ENCODE measurements at regions not wholly inside any gene's neighbourhood (a gene's known extent, or its start where the extent isn't known, plus 50 kb on each side); places are given as distances from the start of the nearest gene placed in this dataset.

DNA sequence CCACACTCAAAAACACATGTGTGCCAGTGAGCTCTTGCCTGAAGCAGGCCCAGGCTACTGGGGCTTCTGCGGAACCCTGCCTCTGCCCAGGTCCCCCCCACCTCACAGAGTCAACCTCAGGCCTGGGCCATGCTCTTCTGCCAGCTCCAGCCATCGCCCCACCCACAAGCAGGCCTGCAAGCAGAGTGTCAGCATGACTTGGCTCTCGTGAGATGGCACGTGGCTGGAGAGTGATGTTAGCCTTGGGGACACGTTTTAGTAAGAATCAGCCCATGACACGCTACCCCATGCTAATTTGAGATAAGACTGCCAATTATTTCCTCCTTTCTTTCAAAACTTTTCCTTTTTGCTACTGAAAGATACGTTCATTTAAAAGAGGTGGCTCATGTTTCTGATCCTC, 351.7 kb downstream of the IRX2 start:
- H3K27ac ChIP-seq (ENCODE audit: low read depth in 1 of 2, low read length in 1 of 2) = no peak overlapping the region
- H3K27me3 ChIP-seq (ENCODE audit: control insufficient read depth in 2 of 2, insufficient read depth in 1 of 2, low read length in 1 of 2) = no peaks in the 10 kb centered on the region
- DNase-seq (ENCODE audit: low read depth in 6 of 9, low spot score in 9 of 9) = no peak
- WGBS = 80% methylated on average over 7 of the region's 7 CpGs
- H3K4me1 ChIP-seq (ENCODE audit: control insufficient read depth in 2 of 2, insufficient read depth in 2 of 2, low read length in 2 of 2) = no peaks in the 10 kb centered on the region
- no peak overlapping the region for H3K4me3 ChIP-seq (ENCODE audit: low read length in 2 of 2)
- H3K9me3 ChIP-seq (ENCODE audit: control insufficient read depth in 2 of 2, insufficient read depth in 1 of 2, low read length in 1 of 2) = peaks cover 0 to 3% of the 10 kb centered on the region in 2 donors
- no peaks in the 10 kb centered on the region for H3K36me3 ChIP-seq (ENCODE audit: control insufficient read depth in 2 of 2, insufficient read depth in 2 of 2, low read length in 1 of 2)

DNA sequence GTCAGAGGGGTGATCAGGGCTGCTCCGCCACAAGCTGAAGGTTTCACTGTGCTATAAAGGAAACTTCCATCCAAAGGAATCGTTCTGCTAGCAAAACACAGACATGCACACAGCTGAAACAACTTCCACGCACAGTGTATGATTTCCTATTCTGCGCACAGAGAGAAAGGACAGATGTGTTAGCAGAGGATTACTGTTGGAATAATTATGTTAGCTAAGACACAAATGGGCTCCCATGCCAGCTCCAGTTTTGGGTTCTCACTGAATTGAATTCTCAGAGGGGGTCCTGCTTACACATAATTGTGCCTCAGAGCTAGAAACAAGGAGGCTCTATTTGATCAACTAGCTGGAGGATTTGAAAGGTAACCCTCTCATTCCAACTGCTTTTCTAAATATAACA, 352.4 kb downstream of the IRX2 start:
- WGBS = 49% methylated on average over 4 of the region's 4 CpGs
- H3K9me3 ChIP-seq (ENCODE audit: control insufficient read depth in 2 of 2, insufficient read depth in 1 of 2, low read length in 1 of 2) = peaks cover 0 to 3% of the 10 kb centered on the region in 2 donors
- no peak for DNase-seq (ENCODE audit: low read depth in 6 of 9, low spot score in 9 of 9)

DNA sequence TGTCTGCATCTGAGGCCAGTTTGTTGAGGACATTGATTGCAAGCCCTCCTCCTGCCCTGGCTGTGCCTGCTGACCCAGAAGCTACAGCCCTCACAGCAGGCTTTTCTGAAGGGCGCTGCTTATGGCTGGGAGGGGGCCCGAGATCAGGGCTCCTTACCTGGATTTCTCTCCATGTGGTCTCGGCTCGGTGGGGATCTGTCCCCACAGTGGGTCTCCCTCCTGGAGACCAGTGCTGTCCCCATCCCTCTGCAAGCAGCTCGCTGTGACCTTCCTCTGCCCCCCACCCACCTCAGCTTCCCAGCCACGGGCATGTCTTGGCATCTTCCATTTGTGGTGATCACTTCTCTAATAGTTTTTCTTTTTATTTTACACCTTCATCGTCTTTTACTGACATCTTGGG, 357.9 kb downstream of the IRX2 start:
- Histone ChIP-seq H3K4me3 (ENCODE audit: low read length in 2 of 2) (no peak overlapping the region), H3K4me1 (ENCODE audit: control insufficient read depth in 2 of 2, insufficient read depth in 2 of 2, low read length in 2 of 2) (no peaks in the 10 kb centered on the region), H3K36me3 (ENCODE audit: control insufficient read depth in 2 of 2, insufficient read depth in 2 of 2, low read length in 1 of 2) (no peaks in the 10 kb centered on the region), H3K9me3 (ENCODE audit: control insufficient read depth in 2 of 2, insufficient read depth in 1 of 2, low read length in 1 of 2) (no peaks in the 10 kb centered on the region), H3K27me3 (ENCODE audit: control insufficient read depth in 2 of 2, insufficient read depth in 1 of 2, low read length in 1 of 2) (no peaks in the 10 kb centered on the region), H3K27ac (ENCODE audit: low read depth in 1 of 2, low read length in 1 of 2) (no peak overlapping the region)
- no peak for DNase-seq (ENCODE audit: low read depth in 6 of 9, low spot score in 9 of 9)
- 90% methylated on average over 7 of the region's 7 CpGs for WGBS

More for the DNA sequence above, 352.4 kb downstream of the IRX2 start:
- H3K27ac ChIP-seq (ENCODE audit: low read depth in 1 of 2, low read length in 1 of 2) = no peak overlapping the region
- H3K27me3 ChIP-seq (ENCODE audit: control insufficient read depth in 2 of 2, insufficient read depth in 1 of 2, low read length in 1 of 2) = no peaks in the 10 kb centered on the region
- no peak overlapping the region for H3K4me3 ChIP-seq (ENCODE audit: low read length in 2 of 2)
- H3K36me3 ChIP-seq (ENCODE audit: control insufficient read depth in 2 of 2, insufficient read depth in 2 of 2, low read length in 1 of 2) = no peaks in the 10 kb centered on the region
- H3K4me1 ChIP-seq (ENCODE audit: control insufficient read depth in 2 of 2, insufficient read depth in 2 of 2, low read length in 2 of 2) = no peaks in the 10 kb centered on the region

DNA sequence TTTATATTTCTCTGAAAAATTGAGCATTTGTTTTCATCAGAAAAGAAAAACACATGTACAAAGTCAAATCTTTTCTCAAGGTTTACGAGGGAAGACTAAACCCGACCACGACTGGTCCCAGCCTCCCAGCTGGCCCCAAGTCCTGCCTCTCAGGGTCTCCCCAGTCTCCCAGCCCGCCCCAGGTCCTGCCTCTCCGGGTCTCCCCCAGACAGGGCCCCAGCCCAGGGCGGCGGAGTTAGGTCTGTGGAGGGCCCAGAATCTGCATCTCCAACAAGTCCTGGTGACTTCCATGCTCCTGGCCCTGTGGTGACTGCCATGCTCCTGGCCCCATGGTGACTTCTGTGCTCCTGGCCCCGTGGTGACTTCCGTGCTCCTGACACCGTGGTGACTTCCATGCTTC, 359.9 kb downstream of the IRX2 start:
- H3K4me1 ChIP-seq (ENCODE audit: control insufficient read depth in 2 of 2, insufficient read depth in 2 of 2, low read length in 2 of 2) = no peaks in the 10 kb centered on the region
- H3K36me3 ChIP-seq (ENCODE audit: control insufficient read depth in 2 of 2, insufficient read depth in 2 of 2, low read length in 1 of 2) = no peaks in the 10 kb centered on the region
- H3K27me3 ChIP-seq (ENCODE audit: control insufficient read depth in 2 of 2, insufficient read depth in 1 of 2, low read length in 1 of 2) = no peaks in the 10 kb centered on the region
- no peak overlapping the region for H3K27ac ChIP-seq (ENCODE audit: low read depth in 1 of 2, low read length in 1 of 2)
- DNase-seq (ENCODE audit: low read depth in 6 of 9, low spot score in 9 of 9) = no peak
- no peaks in the 10 kb centered on the region for H3K9me3 ChIP-seq (ENCODE audit: control insufficient read depth in 2 of 2, insufficient read depth in 1 of 2, low read length in 1 of 2)
- no peak overlapping the region for H3K4me3 ChIP-seq (ENCODE audit: low read length in 2 of 2)
- WGBS = 93% methylated on average over 10 of the region's 10 CpGs

DNA sequence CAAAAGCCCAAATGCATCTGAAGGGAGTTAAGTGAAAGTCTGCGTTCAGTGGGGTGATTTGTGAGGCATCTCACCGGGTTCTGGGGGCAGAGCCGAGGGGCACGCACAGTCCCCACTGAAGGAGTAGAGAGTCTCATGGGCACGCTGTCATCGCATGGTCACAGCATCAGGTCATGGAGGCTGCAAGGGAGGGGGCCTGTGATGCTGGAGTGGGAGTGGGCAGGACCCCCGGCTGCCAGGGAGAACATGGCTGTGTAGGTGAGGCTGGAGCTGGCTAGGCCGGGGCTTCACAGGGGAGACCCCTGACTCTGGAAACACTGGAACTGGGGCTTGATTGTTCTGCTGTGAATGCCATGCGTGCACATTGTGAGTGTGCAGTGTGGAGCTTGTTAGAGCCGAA, 360.5 kb downstream of the IRX2 start:
- Histone ChIP-seq H3K27me3 (ENCODE audit: control insufficient read depth in 2 of 2, insufficient read depth in 1 of 2, low read length in 1 of 2) (no peaks in the 10 kb centered on the region), H3K4me1 (ENCODE audit: control insufficient read depth in 2 of 2, insufficient read depth in 2 of 2, low read length in 2 of 2) (no peaks in the 10 kb centered on the region), H3K9me3 (ENCODE audit: control insufficient read depth in 2 of 2, insufficient read depth in 1 of 2, low read length in 1 of 2) (no peaks in the 10 kb centered on the region), H3K27ac (ENCODE audit: low read depth in 1 of 2, low read length in 1 of 2) (no peak overlapping the region), H3K36me3 (ENCODE audit: control insufficient read depth in 2 of 2, insufficient read depth in 2 of 2, low read length in 1 of 2) (no peaks in the 10 kb centered on the region), H3K4me3 (ENCODE audit: low read length in 2 of 2) (no peak overlapping the region)
- 94% methylated on average over 10 of the region's 10 CpGs for WGBS
- no peak for DNase-seq (ENCODE audit: low read depth in 6 of 9, low spot score in 9 of 9)

DNA sequence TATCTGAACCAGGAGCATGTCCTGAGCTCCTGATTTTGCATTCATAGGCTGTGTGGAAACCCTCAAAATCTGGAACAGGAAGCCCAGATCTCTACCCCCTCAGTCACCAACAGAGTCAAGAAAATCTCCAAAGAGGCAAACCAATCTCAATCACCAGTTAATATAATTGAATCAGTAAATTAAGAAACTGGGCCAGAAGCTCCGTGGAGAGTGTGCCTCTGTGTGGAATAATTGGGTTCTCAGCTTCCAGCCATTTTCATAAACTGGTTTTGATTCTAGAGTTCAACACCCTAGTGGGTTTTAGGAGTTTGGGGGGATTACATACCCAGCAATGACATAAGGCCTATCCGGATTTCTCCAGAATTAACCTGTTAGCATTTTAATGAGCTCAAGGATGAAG, 362.9 kb downstream of the IRX2 start:
- DNase-seq (ENCODE audit: low read depth in 6 of 9, low spot score in 9 of 9) = no peak
- Histone ChIP-seq H3K27me3 (ENCODE audit: control insufficient read depth in 2 of 2, insufficient read depth in 1 of 2, low read length in 1 of 2) (no peaks in the 10 kb centered on the region), H3K36me3 (ENCODE audit: control insufficient read depth in 2 of 2, insufficient read depth in 2 of 2, low read length in 1 of 2) (no peaks in the 10 kb centered on the region), H3K9me3 (ENCODE audit: control insufficient read depth in 2 of 2, insufficient read depth in 1 of 2, low read length in 1 of 2) (no peaks in the 10 kb centered on the region), H3K4me1 (ENCODE audit: control insufficient read depth in 2 of 2, insufficient read depth in 2 of 2, low read length in 2 of 2) (no peaks in the 10 kb centered on the region), H3K27ac (ENCODE audit: low read depth in 1 of 2, low read length in 1 of 2) (no peak overlapping the region), H3K4me3 (ENCODE audit: low read length in 2 of 2) (no peak overlapping the region)
- WGBS = 90% methylated on average over 2 of the region's 2 CpGs

DNA sequence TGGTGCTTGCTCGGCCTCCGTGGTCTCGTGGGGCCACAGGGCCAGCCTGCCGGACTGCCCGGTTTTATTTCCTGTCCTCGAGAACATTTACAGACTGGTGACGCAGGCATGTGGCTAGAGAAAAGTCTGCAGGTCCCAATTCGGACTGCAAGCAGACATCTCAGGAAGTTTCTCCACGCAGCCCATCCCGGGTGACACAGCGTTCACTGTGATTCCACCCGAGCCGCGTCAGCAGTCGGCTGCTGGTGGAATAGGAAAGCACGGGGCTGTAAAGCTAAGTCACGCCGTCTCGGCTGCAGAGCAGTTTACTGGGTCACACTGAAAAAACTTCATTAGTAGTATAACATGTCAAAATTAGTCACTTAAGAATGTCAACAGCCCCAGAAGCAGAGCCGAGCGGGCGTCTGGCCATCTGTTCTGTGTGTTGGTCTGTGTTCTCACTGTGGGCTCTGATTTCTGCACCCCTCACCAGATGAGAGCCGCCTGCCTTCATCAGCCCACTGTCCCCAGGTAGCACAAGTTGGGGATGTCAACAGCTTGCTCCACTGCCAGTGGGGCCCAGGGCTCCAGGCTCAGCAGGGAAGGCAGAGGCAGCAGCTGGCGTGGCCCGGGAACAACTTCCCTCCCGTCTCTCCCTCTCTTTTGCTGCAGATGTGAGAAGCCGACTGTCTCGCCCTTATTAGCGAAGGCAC, 363.7 kb downstream of the IRX2 start:
- WGBS = 76% methylated on average over 29 of the region's 29 CpGs
- Histone ChIP-seq H3K27me3 (ENCODE audit: control insufficient read depth in 2 of 2, insufficient read depth in 1 of 2, low read length in 1 of 2) (no peaks in the 10 kb centered on the region), H3K4me1 (ENCODE audit: control insufficient read depth in 2 of 2, insufficient read depth in 2 of 2, low read length in 2 of 2) (no peaks in the 10 kb centered on the region), H3K36me3 (ENCODE audit: control insufficient read depth in 2 of 2, insufficient read depth in 2 of 2, low read length in 1 of 2) (no peaks in the 10 kb centered on the region), H3K9me3 (ENCODE audit: control insufficient read depth in 2 of 2, insufficient read depth in 1 of 2, low read length in 1 of 2) (no peaks in the 10 kb centered on the region), H3K27ac (ENCODE audit: low read depth in 1 of 2, low read length in 1 of 2) (no peak overlapping the region), H3K4me3 (ENCODE audit: low read length in 2 of 2) (no peak overlapping the region)
- DNase-seq (ENCODE audit: low read depth in 6 of 9, low spot score in 9 of 9) = no peak

DNA sequence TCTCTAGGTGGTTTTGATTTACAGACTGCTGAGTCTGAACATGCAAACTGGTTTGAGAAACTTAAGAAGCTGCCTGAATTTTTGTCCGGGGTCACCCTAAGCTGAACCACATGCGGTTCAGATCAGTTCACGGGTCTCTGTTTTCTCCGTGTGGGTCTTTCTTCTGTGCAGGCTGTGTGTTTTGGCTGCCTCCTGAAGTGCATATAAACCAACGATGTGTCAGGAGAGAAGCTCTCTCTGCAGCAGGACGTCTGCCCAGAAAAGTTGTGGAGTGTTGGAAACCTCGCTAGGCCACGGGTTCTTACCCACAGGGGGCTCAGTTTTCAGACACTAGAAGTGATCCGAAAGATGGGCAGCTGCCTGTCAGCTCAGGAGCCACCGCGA, 364.2 kb downstream of the IRX2 start:
- Histone ChIP-seq H3K27me3 (ENCODE audit: control insufficient read depth in 2 of 2, insufficient read depth in 1 of 2, low read length in 1 of 2) (no peaks in the 10 kb centered on the region), H3K4me3 (ENCODE audit: low read length in 2 of 2) (no peak overlapping the region), H3K9me3 (ENCODE audit: control insufficient read depth in 2 of 2, insufficient read depth in 1 of 2, low read length in 1 of 2) (no peaks in the 10 kb centered on the region), H3K36me3 (ENCODE audit: control insufficient read depth in 2 of 2, insufficient read depth in 2 of 2, low read length in 1 of 2) (no peaks in the 10 kb centered on the region), H3K27ac (ENCODE audit: low read depth in 1 of 2, low read length in 1 of 2) (no peak overlapping the region), H3K4me1 (ENCODE audit: control insufficient read depth in 2 of 2, insufficient read depth in 2 of 2, low read length in 2 of 2) (no peaks in the 10 kb centered on the region)
- peak in 1 of 9 donors; percentile 12 for DNase-seq (ENCODE audit: low read depth in 6 of 9, low spot score in 9 of 9)
- 88% methylated on average over 11 of the region's 11 CpGs for WGBS

DNA sequence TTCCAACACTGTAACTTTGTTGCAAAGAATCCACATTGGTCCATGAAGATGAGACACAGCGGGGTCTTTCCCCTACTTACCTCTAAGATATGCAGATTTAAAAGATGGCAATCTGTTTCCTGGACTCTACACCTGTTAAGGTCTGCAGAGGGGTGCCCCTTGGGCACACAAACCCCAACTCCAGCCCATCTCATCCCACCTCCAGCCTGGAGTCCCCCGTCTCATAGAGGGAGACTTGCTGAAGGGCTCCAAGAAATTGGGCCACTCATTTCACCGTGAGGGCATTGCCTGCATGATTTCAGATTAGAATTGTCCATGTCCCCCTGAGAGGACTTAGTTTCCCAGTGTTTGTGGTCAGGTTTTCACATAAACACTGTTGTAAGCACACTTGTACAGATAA, 365.7 kb downstream of the IRX2 start:
- WGBS = 83% methylated on average over 3 of the region's 3 CpGs
- Histone ChIP-seq H3K27ac (ENCODE audit: low read depth in 1 of 2, low read length in 1 of 2) (no peak overlapping the region), H3K4me3 (ENCODE audit: low read length in 2 of 2) (no peak overlapping the region), H3K9me3 (ENCODE audit: control insufficient read depth in 2 of 2, insufficient read depth in 1 of 2, low read length in 1 of 2) (no peaks in the 10 kb centered on the region), H3K27me3 (ENCODE audit: control insufficient read depth in 2 of 2, insufficient read depth in 1 of 2, low read length in 1 of 2) (no peaks in the 10 kb centered on the region), H3K36me3 (ENCODE audit: control insufficient read depth in 2 of 2, insufficient read depth in 2 of 2, low read length in 1 of 2) (no peaks in the 10 kb centered on the region), H3K4me1 (ENCODE audit: control insufficient read depth in 2 of 2, insufficient read depth in 2 of 2, low read length in 2 of 2) (no peaks in the 10 kb centered on the region)
- DNase-seq (ENCODE audit: low read depth in 6 of 9, low spot score in 9 of 9) = no peak

DNA sequence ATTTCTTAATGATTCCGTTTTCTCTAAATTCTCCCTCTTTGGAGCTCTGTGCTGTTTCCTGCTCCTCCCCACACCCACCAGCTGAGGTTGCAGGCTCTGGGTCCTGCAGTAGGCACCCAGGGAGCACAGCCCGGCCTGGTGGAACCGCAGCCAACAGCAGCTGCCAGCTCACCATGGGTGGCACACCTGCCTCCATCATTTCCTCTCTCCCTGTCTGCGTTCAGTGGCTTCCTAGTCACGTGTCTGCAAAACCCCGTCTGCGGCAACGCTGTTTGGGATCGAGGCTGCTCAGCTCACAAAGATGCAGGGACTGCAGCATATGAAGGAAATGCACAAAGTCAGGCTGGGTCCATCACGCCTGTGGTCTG, 367.8 kb downstream of the IRX2 start:
- Histone ChIP-seq H3K27ac (ENCODE audit: low read depth in 1 of 2, low read length in 1 of 2) (no peak overlapping the region), H3K9me3 (ENCODE audit: control insufficient read depth in 2 of 2, insufficient read depth in 1 of 2, low read length in 1 of 2) (no peaks in the 10 kb centered on the region), H3K27me3 (ENCODE audit: control insufficient read depth in 2 of 2, insufficient read depth in 1 of 2, low read length in 1 of 2) (no peaks in the 10 kb centered on the region), H3K36me3 (ENCODE audit: control insufficient read depth in 2 of 2, insufficient read depth in 2 of 2, low read length in 1 of 2) (no peaks in the 10 kb centered on the region), H3K4me3 (ENCODE audit: low read length in 2 of 2) (no peak overlapping the region), H3K4me1 (ENCODE audit: control insufficient read depth in 2 of 2, insufficient read depth in 2 of 2, low read length in 2 of 2) (no peaks in the 10 kb centered on the region)
- 81% methylated on average over 10 of the region's 10 CpGs for WGBS
- DNase-seq (ENCODE audit: low read depth in 6 of 9, low spot score in 9 of 9) = no peak

Data from thymus (tissue), 11 donors.